ENCODE measurements at regions not wholly inside any gene's neighbourhood (a gene's known extent, or its start where the extent isn't known, plus 50 kb on each side); places are given as distances from the start of the nearest gene placed in this dataset.

- TF ChIP-seq CTCF (IDR thresholded peaks at IDR 0.05) (no peak), POLR2A (IDR thresholded peaks at IDR 0.05) (no peak)
Measured at GRCh38 chr7:131949659-131950058, 393.2 kb upstream of the PODXL start.

Data from gastroesophageal sphincter (tissue), 3 donors.